Stimulated activated CD4-positive, alpha-beta T cell treated with anti-CD3 and anti-CD28 coated beads, TNF-alpha, amount 100 ng/mL, for 1 hour (primary cell): ENCODE measurements at regions not wholly inside any gene's neighbourhood (a gene's known extent, or its start where the extent isn't known, plus 50 kb on each side); places are given as distances from the start of the nearest gene placed in this dataset.

Experiments
- DNase-seq, 3 donors: peaks; one replicate each; pipeline ENCODE4 v3.0.0-alpha.2; 2020; ENCODE audit warnings: low read depth in 3 of 3, low spot score in 1 of 3

GRCh38 chr1:185368913-185369491 is 52.0 kb upstream of the IVNS1ABP start:
- DNase-seq, result no peak

GRCh38 chr1:185368313-185368855 is 51.3 kb upstream of the IVNS1ABP start:
- DNase-seq, result no peak

- DNase-seq, result no peak
These were observed 50.2 kb upstream of the IVNS1ABP start for GRCh38 chr1:185367218-185367617.
